ENCODE measurements at regions not wholly inside any gene's neighbourhood (a gene's known extent, or its start where the extent isn't known, plus 50 kb on each side); places are given as distances from the start of the nearest gene placed in this dataset.
"Not testable (repeated sequence)": the region's sequence is repeated elsewhere in the genome, so short reads cannot be mapped to it uniquely, and the experiment has no call there.

GRCh38 chr21:35273333-35273732, 224.2 kb upstream of the RUNX1 start:
- no peak overlapping the region for H3K4me3 Mint-ChIP-seq (ENCODE audit: unreplicated experiment)
- H3K36me3 Mint-ChIP-seq (ENCODE audit: insufficient read depth, unreplicated experiment), result peaks cover 5% of the 10 kb centered on the region
- no TSS peak for BruUV-seq (replicated peaks)
- H3K9me3 Mint-ChIP-seq (ENCODE audit: unreplicated experiment), result peaks cover 19% of the 10 kb centered on the region
- H3K4me1 Mint-ChIP-seq (ENCODE audit: insufficient read depth, unreplicated experiment), result peaks cover 26% of the 10 kb centered on the region
- ChIA-PET CTCF (no interaction called here), POLR2A (interaction anchor here (1.0 to 1.3 kb wide), 2 partner anchors 10 to 17 kb away, joined by 3 to 5 read pairs; no protein-coding TSS in a partner anchor)
- no peak overlapping the region for H3K27ac Mint-ChIP-seq (ENCODE audit: low read depth, unreplicated experiment)
- no peaks in the 10 kb centered on the region for H3K27me3 Mint-ChIP-seq (ENCODE audit: insufficient read depth, unreplicated experiment)
- intact Hi-C loops (cut with micrococcal nuclease), result no loop called here
- TF ChIP-seq CTCF (IDR thresholded peaks at IDR 0.05; ENCODE audit: unreplicated experiment), result no peak
- no peak for DNase-seq (ENCODE audit: unreplicated experiment)

GRCh38 chr21:35271344-35272118, 222.4 kb upstream of the RUNX1 start:
- CTCF ChIA-PET; intact Hi-C loops (cut with micrococcal nuclease); H3K4me3 Mint-ChIP-seq (ENCODE audit: unreplicated experiment); H3K27ac Mint-ChIP-seq (ENCODE audit: low read depth, unreplicated experiment); H3K27me3 Mint-ChIP-seq (ENCODE audit: insufficient read depth, unreplicated experiment); DNase-seq (ENCODE audit: unreplicated experiment); BruUV-seq (replicated peaks); H3K36me3 Mint-ChIP-seq (ENCODE audit: insufficient read depth, unreplicated experiment): not testable (repeated sequence)
- H3K9me3 Mint-ChIP-seq (ENCODE audit: unreplicated experiment), result peaks cover 19% of the 10 kb centered on the region
- POLR2A ChIA-PET, result interaction anchor here (0.7 to 1.0 kb wide), 2 partner anchors 14 kb away, joined by 3 read pairs; no protein-coding TSS in a partner anchor
- peaks cover 18% of the 10 kb centered on the region for H3K4me1 Mint-ChIP-seq (ENCODE audit: insufficient read depth, unreplicated experiment)

GRCh38 chr21:35268817-35269216, 219.7 kb upstream of the RUNX1 start:
- H3K27ac Mint-ChIP-seq (ENCODE audit: low read depth, unreplicated experiment), result no peak overlapping the region
- H3K9me3 Mint-ChIP-seq (ENCODE audit: unreplicated experiment), result peaks cover 16% of the 10 kb centered on the region
- TF ChIP-seq CTCF (IDR thresholded peaks at IDR 0.05; ENCODE audit: unreplicated experiment), result no peak
- peaks cover 24% of the 10 kb centered on the region for H3K4me1 Mint-ChIP-seq (ENCODE audit: insufficient read depth, unreplicated experiment)
- H3K27me3 Mint-ChIP-seq (ENCODE audit: insufficient read depth, unreplicated experiment), result no peaks in the 10 kb centered on the region
- no peak for DNase-seq (ENCODE audit: unreplicated experiment)
- intact Hi-C loops (cut with micrococcal nuclease), result no loop called here
- ChIA-PET POLR2A (no interaction called here), CTCF (no interaction called here)
- H3K36me3 Mint-ChIP-seq (ENCODE audit: insufficient read depth, unreplicated experiment), result peaks cover 5% of the 10 kb centered on the region
- H3K4me3 Mint-ChIP-seq (ENCODE audit: unreplicated experiment), result no peak overlapping the region
- BruUV-seq (replicated peaks), result no TSS peak

- Mint-ChIP-seq H3K9me3 (ENCODE audit: unreplicated experiment) (peaks cover 11% of the 10 kb centered on the region), H3K4me1 (ENCODE audit: insufficient read depth, unreplicated experiment) (peaks cover 21% of the 10 kb centered on the region), H3K27me3 (ENCODE audit: insufficient read depth, unreplicated experiment) (no peaks in the 10 kb centered on the region), H3K27ac (ENCODE audit: low read depth, unreplicated experiment) (no peak overlapping the region), H3K4me3 (ENCODE audit: unreplicated experiment) (no peak overlapping the region), H3K36me3 (ENCODE audit: insufficient read depth, unreplicated experiment) (peaks cover 5% of the 10 kb centered on the region)
- no TSS peak for BruUV-seq (replicated peaks)
- no peak for DNase-seq (ENCODE audit: unreplicated experiment)
- no peak for TF ChIP-seq CTCF (IDR thresholded peaks at IDR 0.05; ENCODE audit: unreplicated experiment)
- ChIA-PET POLR2A (no interaction called here), CTCF (no interaction called here)
- intact Hi-C loops (cut with micrococcal nuclease), result no loop called here
Measured at GRCh38 chr21:35268261-35268660, 219.2 kb upstream of the RUNX1 start.

Measured in MCF 10A (cell line).